Naive thymus-derived CD4-positive, alpha-beta T cell (primary cell): ENCODE measurements at regions not wholly inside any gene's neighbourhood (a gene's known extent, or its start where the extent isn't known, plus 50 kb on each side); places are given as distances from the start of the nearest gene placed in this dataset.

ENCODE experiments used
- ATAC-seq: fragments of 150-1000 bp; cut with Tn5 transposase; 2 replicates; pipeline ENCODE4 v1.10.0; 2021; ENCODE audit warnings: mild to moderate bottlenecking, moderate library complexity
- CTCF ChIA-PET: fragments of 350-600 bp; sonication (Branson Sonifier 250); formaldehyde crosslinking; loops from one replicate; lab custom pipeline; 2021; ENCODE audit warnings: antibody characterized with exemption; lab: Charles Lee
- POLR2A ChIA-PET: fragments of 350-600 bp; sonication (Branson Sonifier 250); formaldehyde crosslinking; loops from one replicate; lab custom pipeline; 2021; ENCODE audit warnings: antibody characterized with exemption, inconsistent platforms; lab: Charles Lee
- DNase-seq, 9 donors: peaks; one replicate each; pipeline versions ENCODE4 v3.0.0 to v3.0.0-alpha.2; 2020 to 2022; ENCODE audit warnings: mixed read lengths in 1 of 9
- H3K27ac ChIP-seq: one replicate; pipeline ENCODE4 v1.7.0; 2013; ENCODE audit warnings: mild to moderate bottlenecking, low read depth, low read length, moderate library complexity
- H3K27me3 ChIP-seq, 2 donors: one replicate each; pipeline ENCODE4 v1.7.0; 2013; ENCODE audit warnings: low read length in 2 of 2, mild to moderate bottlenecking in 2 of 2, moderate library complexity in 2 of 2; ENCODE audit not compliant: control insufficient read depth in 2 of 2, insufficient read depth in 2 of 2
- H3K36me3 ChIP-seq, 3 experiments: 1 replicate in 2 of 3; 2 replicates in 1 of 3; pipeline ENCODE4 v1.7.0; 2013; ENCODE audit warnings: low read length in 3 of 3, mild to moderate bottlenecking in 3 of 3, moderate library complexity in 1 of 3; ENCODE audit not compliant: insufficient read depth in 3 of 3, control insufficient read depth in 2 of 3
- H3K4me1 ChIP-seq, 2 donors: one replicate each; pipeline ENCODE4 v1.7.0; 2013; ENCODE audit warnings: low read length in 2 of 2, mild to moderate bottlenecking in 2 of 2, moderate library complexity in 1 of 2; ENCODE audit not compliant: control insufficient read depth in 2 of 2, insufficient read depth in 2 of 2
- H3K4me3 ChIP-seq: 2 replicates; pipeline ENCODE4 v1.7.0; 2013; ENCODE audit warnings: mild to moderate bottlenecking, low read length
- H3K9me3 ChIP-seq, 3 experiments: 1 replicate in 2 of 3; 2 replicates in 1 of 3; pipeline ENCODE4 v1.7.0; 2013; ENCODE audit warnings: low read length in 3 of 3; ENCODE audit not compliant: control insufficient read depth in 2 of 3
- H3K27ac Mint-ChIP-seq, 9 donors: one replicate each; pipeline ENCODE4 v1.8.0; 2020 to 2022; ENCODE audit warnings: mixed read lengths in 9 of 9, mild to moderate bottlenecking in 8 of 9, moderate library complexity in 5 of 9, inconsistent platforms in 2 of 9
- H3K27me3 Mint-ChIP-seq, 5 donors: one replicate each; pipeline ENCODE4 v1.8.0; 2021 to 2022; ENCODE audit warnings: mixed read lengths in 5 of 5, mild to moderate bottlenecking in 1 of 5
- H3K36me3 Mint-ChIP-seq, 5 donors: one replicate each; pipeline ENCODE4 v1.8.0; 2020 to 2022; ENCODE audit warnings: mixed read lengths in 5 of 5, mild to moderate bottlenecking in 3 of 5, inconsistent platforms in 1 of 5
- H3K4me1 Mint-ChIP-seq, 7 donors: one replicate each; pipeline ENCODE4 v1.8.0; 2020 to 2022; ENCODE audit warnings: mixed read lengths in 7 of 7, mild to moderate bottlenecking in 3 of 7, inconsistent platforms in 1 of 7
- H3K4me3 Mint-ChIP-seq, 10 donors: one replicate each; pipeline ENCODE4 v1.8.0; 2020 to 2022; ENCODE audit warnings: mild to moderate bottlenecking in 10 of 10, mixed read lengths in 10 of 10, moderate library complexity in 6 of 10, inconsistent platforms in 2 of 10
- H3K9me3 Mint-ChIP-seq, 11 donors: one replicate each; pipeline ENCODE4 v1.8.0; 2020 to 2022; ENCODE audit warnings: mixed read lengths in 11 of 11, mild to moderate bottlenecking in 4 of 11, inconsistent platforms in 1 of 11, moderate library complexity in 1 of 11
- intact Hi-C, 2 donors: fragments of 100-400 bp; cut with micrococcal nuclease; formaldehyde crosslinking; loops; one replicate each; pipeline ENCODE4 v1.15.1; 2023

GRCh38 chr2:76320716-76321115 is 610.0 kb upstream of the GCFC2 start:
- no peak overlapping the region for H3K27ac Mint-ChIP-seq
- H3K36me3 Mint-ChIP-seq = no peaks in the 10 kb centered on the region
- H3K4me1 ChIP-seq = no peaks in the 10 kb centered on the region
- no peaks in the 10 kb centered on the region for H3K36me3 ChIP-seq
- no peak for ATAC-seq
- POLR2A ChIA-PET = no interaction called here
- no peak for DNase-seq
- intact Hi-C loops = no loop called here
- H3K27ac ChIP-seq = no peak overlapping the region
- H3K4me1 Mint-ChIP-seq = no peaks in the 10 kb centered on the region
- H3K4me3 Mint-ChIP-seq = no peak overlapping the region
- no peaks in the 10 kb centered on the region for H3K27me3 ChIP-seq
- no peak overlapping the region for H3K4me3 ChIP-seq
- CTCF ChIA-PET = no interaction called here
- no peaks in the 10 kb centered on the region for H3K9me3 ChIP-seq
- no peaks in the 10 kb centered on the region for H3K27me3 Mint-ChIP-seq
- peaks cover 0 to 26% (median 5%) of the 10 kb centered on the region in 11 donors for H3K9me3 Mint-ChIP-seq

GRCh38 chr2:76318848-76319360 is 608.2 kb upstream of the GCFC2 start:
- no peak overlapping the region for H3K4me3 ChIP-seq
- intact Hi-C loops = no loop called here
- H3K27me3 ChIP-seq = no peaks in the 10 kb centered on the region
- H3K9me3 ChIP-seq = no peaks in the 10 kb centered on the region
- no peak overlapping the region for H3K27ac ChIP-seq
- DNase-seq = no peak
- no peaks in the 10 kb centered on the region for H3K27me3 Mint-ChIP-seq
- ATAC-seq = no peak
- POLR2A ChIA-PET = no interaction called here
- no peaks in the 10 kb centered on the region for H3K36me3 Mint-ChIP-seq
- no peaks in the 10 kb centered on the region for H3K4me1 Mint-ChIP-seq
- no peak overlapping the region for H3K27ac Mint-ChIP-seq
- H3K36me3 ChIP-seq = no peaks in the 10 kb centered on the region
- no peaks in the 10 kb centered on the region for H3K4me1 ChIP-seq
- no peak overlapping the region for H3K4me3 Mint-ChIP-seq
- peaks cover 2 to 26% (median 5%) of the 10 kb centered on the region in 11 donors for H3K9me3 Mint-ChIP-seq
- CTCF ChIA-PET = no interaction called here

GRCh38 chr2:76316691-76317090 is 606.0 kb upstream of the GCFC2 start:
- Histone ChIP-seq H3K36me3 (no peaks in the 10 kb centered on the region), H3K4me3 (no peak overlapping the region), H3K4me1 (no peaks in the 10 kb centered on the region), H3K27ac (no peak overlapping the region), H3K27me3 (no peaks in the 10 kb centered on the region), H3K9me3 (no peaks in the 10 kb centered on the region)
- intact Hi-C loops = no loop called here
- CTCF ChIA-PET = no interaction called here
- Mint-ChIP-seq H3K4me1 (no peaks in the 10 kb centered on the region), H3K4me3 (no peak overlapping the region), H3K27ac (no peak overlapping the region), H3K9me3 (peaks cover 2 to 26% (median 5%) of the 10 kb centered on the region in 11 donors), H3K36me3 (no peaks in the 10 kb centered on the region), H3K27me3 (no peaks in the 10 kb centered on the region)
- no peak for DNase-seq
- POLR2A ChIA-PET = no interaction called here
- ATAC-seq = no peak

- no peaks in the 10 kb centered on the region for H3K4me1 Mint-ChIP-seq
- Histone ChIP-seq H3K9me3 (no peaks in the 10 kb centered on the region), H3K4me1 (no peaks in the 10 kb centered on the region), H3K27ac (no peak overlapping the region), H3K36me3 (no peaks in the 10 kb centered on the region), H3K27me3 (no peaks in the 10 kb centered on the region), H3K4me3 (no peak overlapping the region)
- POLR2A ChIA-PET = no interaction called here
- no peak overlapping the region for H3K4me3 Mint-ChIP-seq
- no peak for ATAC-seq
- H3K27ac Mint-ChIP-seq = no peak overlapping the region
- DNase-seq = no peak
- H3K9me3 Mint-ChIP-seq = peaks cover 2 to 17% (median 5%) of the 10 kb centered on the region in 11 donors
- CTCF ChIA-PET = no interaction called here
- intact Hi-C loops = no loop called here
- no peaks in the 10 kb centered on the region for H3K36me3 Mint-ChIP-seq
- H3K27me3 Mint-ChIP-seq = no peaks in the 10 kb centered on the region
Observed at GRCh38 chr2:76314271-76315020, 603.7 kb upstream of the GCFC2 start.

- no peaks in the 10 kb centered on the region for H3K27me3 Mint-ChIP-seq
- H3K9me3 ChIP-seq = no peaks in the 10 kb centered on the region
- no peaks in the 10 kb centered on the region for H3K36me3 ChIP-seq
- H3K9me3 Mint-ChIP-seq = peaks cover 0 to 10% (median 3%) of the 10 kb centered on the region in 11 donors
- intact Hi-C loops = no loop called here
- no peak overlapping the region for H3K27ac ChIP-seq
- ChIA-PET CTCF (no interaction called here), POLR2A (no interaction called here)
- H3K4me1 ChIP-seq = no peaks in the 10 kb centered on the region
- no peaks in the 10 kb centered on the region for H3K27me3 ChIP-seq
- no peak overlapping the region for H3K27ac Mint-ChIP-seq
- H3K4me3 Mint-ChIP-seq = no peak overlapping the region
- DNase-seq (no peak), ATAC-seq (no peak)
- no peak overlapping the region for H3K4me3 ChIP-seq
- H3K36me3 Mint-ChIP-seq = no peaks in the 10 kb centered on the region
- H3K4me1 Mint-ChIP-seq = no peaks in the 10 kb centered on the region
Observed at GRCh38 chr2:76312236-76312635, 601.5 kb upstream of the GCFC2 start.

- Histone ChIP-seq H3K27ac (no peak overlapping the region), H3K4me1 (no peaks in the 10 kb centered on the region), H3K36me3 (no peaks in the 10 kb centered on the region), H3K9me3 (no peaks in the 10 kb centered on the region), H3K4me3 (no peak overlapping the region), H3K27me3 (no peaks in the 10 kb centered on the region)
- DNase-seq (no peak), ATAC-seq (no peak)
- Mint-ChIP-seq H3K9me3 (peaks cover 0 to 10% (median 3%) of the 10 kb centered on the region in 11 donors), H3K4me1 (no peaks in the 10 kb centered on the region), H3K4me3 (no peak overlapping the region), H3K36me3 (no peaks in the 10 kb centered on the region), H3K27me3 (no peaks in the 10 kb centered on the region), H3K27ac (no peak overlapping the region)
- POLR2A ChIA-PET = no interaction called here
- CTCF ChIA-PET = no interaction called here
- intact Hi-C loops = no loop called here
Observed at GRCh38 chr2:76311728-76312127, 601.0 kb upstream of the GCFC2 start.
